GM12892 (cell line): ENCODE measurements at regions not wholly inside any gene's neighbourhood (a gene's known extent, or its start where the extent isn't known, plus 50 kb on each side); places are given as distances from the start of the nearest gene placed in this dataset.

ENCODE experiments used
- POLR2A ChIP-seq: IDR thresholded peaks from 2 replicates; pipeline ENCODE4 v1.6.1; 2011; ENCODE audit warnings: low read depth, low read length, control low read depth
- POLR2AphosphoS5 ChIP-seq: IDR thresholded peaks from 2 replicates; pipeline ENCODE4 v1.6.1; 2011; ENCODE audit warnings: low read depth, low read length, control low read depth
- TAF1 ChIP-seq: IDR thresholded peaks from 2 replicates; pipeline ENCODE4 v1.6.1; 2011; ENCODE audit warnings: low read depth, mild to moderate bottlenecking, control low read depth, low read length, borderline replicate concordance

GRCh38 chr18:70808481-70809056 is 519.7 kb downstream of the SOCS6 start:
- TF ChIP-seq POLR2A (no peak), POLR2AphosphoS5 (no peak), TAF1 (no peak)
